ENCODE measurements at regions not wholly inside any gene's neighbourhood (a gene's known extent, or its start where the extent isn't known, plus 50 kb on each side); places are given as distances from the start of the nearest gene placed in this dataset.

DNA sequence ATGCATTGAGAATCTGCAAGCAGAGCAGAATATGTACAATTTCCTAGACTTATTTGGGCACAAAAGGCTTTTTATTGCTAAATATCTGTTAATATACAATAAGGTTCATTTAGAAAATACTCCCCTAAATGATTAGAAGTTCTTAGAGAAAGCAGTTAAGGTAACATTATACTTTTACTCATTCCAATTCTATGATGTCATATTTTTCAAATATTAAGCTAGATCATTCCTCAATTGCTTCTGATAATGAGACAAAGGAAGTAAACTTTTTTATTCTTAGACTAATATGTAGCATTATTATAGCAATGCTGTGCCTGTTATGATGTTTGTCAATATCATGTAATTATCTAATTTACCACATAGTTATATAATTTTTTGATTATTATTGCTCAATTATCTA, 447.0 kb downstream of the SLC16A7 start:
- DNase-seq (ENCODE audit: low spot score): no peak

DNA sequence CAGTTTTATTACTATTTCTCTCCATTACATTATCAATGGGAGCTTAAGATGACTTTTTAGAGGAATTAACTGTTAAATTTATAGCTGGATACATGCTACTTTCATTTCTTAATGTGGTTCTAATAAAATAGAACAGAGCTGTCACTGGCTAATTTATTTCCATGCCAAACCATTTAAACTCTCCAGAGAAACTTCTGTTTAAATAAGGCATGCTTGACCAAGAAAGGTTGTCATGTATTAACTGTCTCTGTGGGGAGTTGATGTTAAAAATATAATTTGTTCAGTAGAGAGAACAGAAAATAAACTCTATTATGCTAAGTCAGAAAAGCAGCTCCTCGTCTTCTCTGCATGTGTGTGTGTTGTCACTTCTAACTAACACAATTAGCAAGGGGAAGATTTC, 447.4 kb downstream of the SLC16A7 start:
- no peak for DNase-seq (ENCODE audit: low spot score)

DNA sequence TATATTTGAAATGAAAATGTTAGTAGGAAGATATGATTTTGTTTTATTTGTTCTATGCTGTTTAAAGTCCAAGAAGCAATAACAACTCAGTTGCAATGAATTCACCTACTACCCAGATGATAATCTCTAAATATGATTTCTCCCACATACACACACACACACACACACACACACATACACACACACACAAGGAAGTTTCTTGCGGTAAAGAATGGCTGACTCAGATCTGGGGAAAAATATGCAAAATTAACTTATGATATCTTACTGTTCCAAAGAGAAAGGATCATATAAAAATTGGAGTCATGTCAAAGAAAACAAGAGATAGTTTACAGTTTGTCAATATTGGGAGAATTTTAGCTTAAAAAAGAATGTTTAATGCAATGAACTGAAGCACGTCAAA, 456.7 kb downstream of the SLC16A7 start:
- DNase-seq (ENCODE audit: low spot score): no peak

DNA sequence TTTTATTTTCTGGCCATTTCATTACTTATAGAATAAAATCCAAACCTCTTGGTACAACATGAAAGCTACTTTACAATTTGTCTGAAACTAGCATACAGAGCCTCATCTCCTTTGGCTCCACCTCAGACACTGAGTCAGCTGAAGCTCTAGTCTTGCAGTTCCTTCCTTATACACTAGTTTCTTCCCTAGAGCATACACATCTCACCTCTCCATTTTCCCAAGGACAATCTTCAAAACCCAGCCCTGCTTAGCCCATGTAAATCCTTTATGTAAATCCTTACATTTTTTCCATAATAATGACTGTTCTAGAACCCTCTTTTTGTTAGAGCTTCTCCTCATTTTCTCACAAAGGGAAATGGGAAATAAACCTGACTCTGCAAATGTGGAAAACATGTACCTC, 463.4 kb downstream of the SLC16A7 start:
- no peak for DNase-seq (ENCODE audit: low spot score)

DNA sequence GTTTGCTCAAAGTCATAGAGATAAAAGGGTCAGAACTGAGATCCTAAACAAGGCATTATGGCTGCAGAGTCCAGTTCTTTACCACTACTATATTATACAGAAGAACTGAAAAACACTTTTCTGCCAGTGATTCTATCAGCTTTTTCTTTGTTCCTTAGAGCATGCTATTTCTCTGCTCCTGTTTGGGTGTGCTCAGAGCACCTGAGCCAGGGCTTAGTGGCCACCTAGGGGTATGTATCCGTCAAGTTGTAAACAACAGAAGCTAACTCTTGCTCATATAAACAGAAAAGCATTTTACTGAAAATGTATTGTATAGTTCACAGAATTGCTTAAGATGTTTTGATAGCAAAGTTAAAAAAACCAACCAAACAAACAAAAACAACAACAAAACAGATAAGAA, 470.8 kb downstream of the SLC16A7 start:
- no peak for DNase-seq (ENCODE audit: low spot score)

DNA sequence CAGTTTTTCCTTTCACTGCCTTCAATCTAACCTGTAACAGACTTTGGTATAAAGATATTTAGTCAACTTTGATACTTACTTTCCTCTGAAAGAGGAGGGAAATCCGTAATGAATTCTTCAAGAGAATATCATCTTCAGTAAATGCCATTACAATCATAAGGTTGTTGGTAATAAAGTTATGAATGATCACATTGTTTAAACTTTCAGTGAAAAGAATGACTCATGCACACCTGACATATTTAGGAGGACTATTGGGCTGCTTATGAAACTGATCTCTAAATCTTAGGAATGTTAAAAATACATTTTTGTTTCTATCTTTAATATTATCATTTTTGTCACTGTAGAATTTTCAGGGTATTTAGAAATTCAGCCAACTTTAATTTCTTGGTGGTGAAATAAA, 474.7 kb downstream of the SLC16A7 start:
- DNase-seq (ENCODE audit: low spot score): no peak

DNA sequence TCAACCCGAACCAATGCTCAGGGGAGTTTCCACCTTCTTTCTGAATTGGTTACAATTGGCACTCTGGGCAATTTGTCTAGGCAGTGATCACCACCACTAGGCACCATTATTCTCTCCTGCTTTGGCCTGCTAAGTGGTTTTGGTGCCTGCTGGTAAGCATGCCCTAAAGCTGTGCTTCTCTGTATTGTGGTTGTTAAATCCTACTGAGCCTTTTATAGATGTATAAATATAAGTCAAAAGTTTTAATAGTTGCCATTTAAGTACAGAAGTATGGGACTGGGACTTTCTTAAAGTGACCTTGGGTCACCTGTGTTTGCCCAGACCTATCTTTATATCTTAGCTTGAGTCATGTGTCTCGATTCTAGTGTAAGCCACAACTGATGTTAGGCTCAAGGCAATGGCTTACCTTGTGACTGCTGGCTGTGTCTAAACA, 475.9 kb downstream of the SLC16A7 start:
- DNase-seq (ENCODE audit: low spot score): no peak

DNA sequence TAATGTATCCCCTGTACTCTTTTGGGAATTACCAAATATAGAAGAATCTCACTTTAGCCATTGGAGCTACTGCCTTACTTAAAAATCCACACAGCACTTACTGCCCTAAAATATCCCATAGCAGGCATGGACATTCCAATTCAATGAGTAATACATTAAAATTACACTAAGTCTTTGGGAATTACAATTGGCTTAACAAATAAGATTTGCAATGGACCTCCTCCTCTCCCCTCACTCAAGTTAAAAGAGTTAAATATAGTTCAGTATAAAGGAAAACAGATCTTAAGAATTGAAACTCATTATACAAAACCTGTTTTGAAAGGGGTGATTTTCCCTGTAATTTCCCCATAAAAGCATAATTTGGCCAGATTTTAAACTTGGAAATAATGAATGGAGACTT, 477.1 kb downstream of the SLC16A7 start:
- no peak for DNase-seq (ENCODE audit: low spot score)

DNA sequence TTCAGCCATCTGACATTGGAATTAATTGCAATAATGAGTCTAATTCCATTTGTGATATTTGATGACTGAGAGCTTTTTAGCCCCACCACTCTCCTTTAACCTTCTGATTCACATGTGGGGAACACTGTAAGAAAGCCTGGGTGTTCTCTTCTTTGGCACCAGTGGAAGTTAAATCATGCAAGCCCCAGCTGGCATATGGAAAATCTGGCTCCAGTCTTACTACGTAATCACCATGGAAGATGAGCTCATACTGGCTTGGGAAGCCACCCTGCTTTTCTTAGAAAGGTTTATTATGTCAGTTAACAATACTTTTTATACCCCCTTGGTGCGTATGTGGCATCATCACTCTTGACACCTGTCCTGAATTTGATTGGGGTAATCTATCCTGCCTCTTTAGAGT, 479.3 kb downstream of the SLC16A7 start:
- no peak for DNase-seq (ENCODE audit: low spot score)

DNA sequence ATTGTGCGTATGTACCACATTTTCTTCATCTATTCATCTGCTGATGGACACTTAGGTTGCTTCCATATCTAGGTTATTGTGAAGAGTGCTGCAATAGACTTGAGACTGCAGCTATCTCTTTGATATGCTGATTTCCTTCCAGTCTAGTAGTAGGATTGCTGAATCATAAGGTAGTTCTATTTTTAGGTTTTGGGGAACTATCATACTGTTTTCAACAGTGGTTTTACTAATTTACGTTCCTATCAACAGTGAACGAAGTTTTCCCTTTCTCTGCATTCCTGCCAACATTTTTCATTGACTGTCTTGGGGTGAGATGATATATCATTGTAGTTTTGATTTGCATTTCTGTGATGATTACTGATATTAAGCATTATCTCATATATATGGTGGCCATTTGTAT, 482.2 kb downstream of the SLC16A7 start:
- DNase-seq (ENCODE audit: low spot score): no peak

DNA sequence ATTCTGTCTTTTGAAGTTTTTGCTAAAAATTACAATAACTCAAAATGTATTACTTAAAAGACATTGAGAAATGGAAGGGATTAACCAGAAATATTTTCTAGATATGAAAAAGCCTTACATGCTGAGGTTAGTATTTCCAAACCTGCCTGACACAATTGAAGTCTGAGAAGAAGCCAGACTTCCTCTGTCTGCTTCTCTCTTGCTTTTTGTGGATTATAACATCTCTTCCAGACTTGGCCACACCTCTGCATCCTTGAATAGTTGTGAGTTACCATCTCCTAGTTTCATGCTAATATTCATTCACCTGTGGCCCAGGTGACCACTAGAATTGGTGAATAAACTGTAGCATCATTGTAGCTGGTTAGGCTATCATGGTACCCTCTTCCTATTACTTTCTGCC, 497.6 kb downstream of the SLC16A7 start:
- no peak for DNase-seq (ENCODE audit: low spot score)

DNA sequence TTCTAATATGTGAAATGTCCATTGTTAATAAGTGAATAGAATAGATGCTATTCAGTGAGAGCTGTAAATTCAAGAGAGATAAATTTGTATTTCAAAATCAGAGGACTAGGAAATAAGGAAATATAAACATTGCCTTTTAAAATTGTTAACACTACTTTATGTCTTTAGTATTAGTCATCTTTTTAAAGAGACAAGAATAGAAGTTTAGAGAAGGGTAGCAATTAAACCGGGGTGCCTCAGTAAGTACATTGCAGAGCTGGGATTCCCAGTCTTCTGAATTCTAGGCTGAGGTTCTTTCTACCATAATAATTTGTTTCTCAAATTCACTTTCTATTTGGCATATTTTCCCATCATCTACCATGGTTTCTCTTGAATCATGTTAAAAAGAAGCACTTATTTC, 498.6 kb downstream of the SLC16A7 start:
- DNase-seq (ENCODE audit: low spot score): no peak

DNA sequence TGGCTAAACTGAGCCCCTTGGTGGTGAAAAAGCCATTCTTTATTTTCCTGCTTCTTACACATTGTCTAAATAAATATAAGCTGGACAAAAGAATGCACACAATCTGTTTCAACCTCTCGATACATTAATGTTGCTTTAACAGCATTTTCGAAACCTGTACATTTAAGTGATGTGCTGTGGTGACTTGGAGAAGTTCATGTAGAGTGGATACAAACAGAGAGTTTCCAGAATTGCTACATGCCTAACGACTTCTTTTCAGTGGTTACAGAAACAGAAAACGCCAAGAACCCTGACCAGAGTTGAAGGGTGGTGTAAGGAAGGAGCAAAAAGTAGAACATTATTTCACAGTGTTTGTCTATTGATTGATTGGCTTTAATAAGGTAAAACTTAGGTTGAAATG, 500.9 kb downstream of the SLC16A7 start:
- no peak for DNase-seq (ENCODE audit: low spot score)

DNA sequence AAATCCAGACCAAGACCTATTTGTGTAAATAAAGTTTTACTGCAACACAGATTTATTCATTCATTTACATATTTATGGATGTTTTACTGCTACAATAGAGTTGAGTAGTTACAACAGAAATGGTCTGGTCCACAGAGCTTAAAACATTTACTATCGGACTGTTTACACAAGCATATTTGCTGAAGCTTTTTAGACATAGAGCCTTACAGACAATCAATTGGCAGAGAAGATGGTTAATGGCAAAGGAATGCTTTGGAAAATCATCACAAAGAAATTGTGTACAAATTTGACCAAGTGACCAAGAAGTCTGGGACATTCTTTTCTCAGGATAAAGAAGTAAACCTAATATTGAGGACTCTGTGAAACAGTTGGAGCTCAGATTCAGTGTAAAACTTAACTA, 504.3 kb downstream of the SLC16A7 start:
- no peak for DNase-seq (ENCODE audit: low spot score)

DNA sequence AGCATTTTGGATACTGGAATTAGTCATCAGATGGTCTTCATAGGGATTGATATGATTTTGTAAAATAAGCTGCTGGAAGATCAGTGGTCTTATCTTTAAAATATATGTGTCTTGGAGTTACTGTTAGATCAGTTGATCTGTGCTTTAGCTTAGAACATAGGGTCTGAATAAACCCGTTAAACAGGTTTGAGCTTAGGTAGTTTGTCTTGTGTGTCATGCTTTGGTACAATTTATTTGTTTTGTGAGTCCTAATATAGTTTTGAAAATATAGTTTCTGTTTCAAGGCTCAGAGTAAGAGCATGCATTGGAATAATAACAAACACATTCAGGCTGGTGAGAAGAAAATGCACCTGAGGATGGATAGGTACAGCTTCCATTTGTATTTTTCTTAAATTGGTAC, 505.0 kb downstream of the SLC16A7 start:
- no peak for DNase-seq (ENCODE audit: low spot score)

DNA sequence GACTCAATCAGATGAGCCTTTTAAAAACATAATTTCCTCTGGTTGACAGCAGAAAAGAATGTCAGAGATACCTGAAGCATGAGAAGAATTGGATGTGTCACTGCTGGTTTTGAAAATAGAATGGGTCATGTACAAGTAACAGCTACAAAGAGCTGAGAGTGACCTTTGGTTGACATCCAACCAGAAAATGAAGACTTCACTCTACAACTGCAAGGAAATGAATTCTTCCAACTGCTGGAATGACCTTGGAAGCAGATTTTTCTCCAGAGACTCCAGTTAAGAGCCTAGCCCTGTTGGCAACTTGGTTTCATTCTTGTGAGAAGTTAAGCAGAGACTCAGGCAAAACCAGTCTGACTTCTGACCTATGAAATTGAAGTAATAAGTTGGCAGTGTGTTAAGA, 505.9 kb downstream of the SLC16A7 start:
- DNase-seq (ENCODE audit: low spot score): no peak

DNA sequence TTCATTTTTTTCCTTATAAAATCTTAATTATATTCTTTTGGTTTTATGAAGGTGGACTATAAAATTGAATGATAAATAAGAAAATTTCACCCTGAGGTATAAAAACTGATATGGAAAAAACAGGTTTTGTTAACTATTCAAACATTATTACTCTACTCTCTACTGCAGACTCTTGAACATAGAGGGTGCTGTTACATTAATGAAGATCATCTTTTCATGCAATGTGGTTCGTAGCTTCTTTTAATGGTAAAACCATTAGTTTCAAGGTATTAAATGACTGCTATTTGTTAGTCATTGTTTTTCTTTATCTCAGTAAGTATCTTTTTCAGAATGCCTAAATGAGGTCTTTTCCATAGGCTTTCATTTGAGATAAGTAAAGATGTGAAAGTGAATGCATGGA, 510.4 kb downstream of the SLC16A7 start:
- no peak for DNase-seq (ENCODE audit: low spot score)

DNA sequence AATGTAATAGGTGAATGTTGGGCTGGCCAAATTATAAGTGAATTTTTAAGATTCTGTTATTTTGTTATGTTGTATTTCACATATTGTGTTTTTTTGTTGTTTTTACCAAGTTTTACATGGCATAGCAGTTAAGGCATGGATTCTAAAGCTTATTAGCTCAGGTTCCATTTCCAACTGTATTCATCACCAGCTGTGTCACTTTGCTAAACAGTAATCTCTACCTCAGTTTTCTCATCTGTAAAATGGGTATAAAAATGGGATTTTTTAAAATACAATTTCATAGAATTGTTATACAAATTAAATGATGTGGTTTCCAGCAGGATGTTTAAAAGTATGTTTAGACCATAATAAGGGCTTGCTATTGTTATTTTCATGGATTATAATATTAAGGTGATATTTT, 512.2 kb downstream of the SLC16A7 start:
- no peak for DNase-seq (ENCODE audit: low spot score)

DNA sequence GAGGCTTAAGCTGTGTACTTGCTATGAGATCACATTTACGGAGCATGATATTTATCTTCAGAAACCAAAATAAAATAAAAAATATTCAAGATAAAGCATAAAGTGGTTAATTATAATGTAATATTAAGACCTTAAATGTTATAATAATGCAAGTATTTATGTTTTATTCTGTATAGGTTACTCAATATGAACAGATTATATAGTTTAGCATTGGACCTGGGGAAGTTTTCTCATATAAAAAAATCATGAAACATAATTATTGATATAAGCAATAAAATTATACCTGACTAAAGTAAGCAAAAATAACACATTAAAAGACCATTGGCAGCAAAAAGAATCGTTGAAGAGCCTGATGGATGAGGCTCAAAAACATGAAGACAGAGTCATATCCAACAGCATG, 516.2 kb downstream of the SLC16A7 start:
- no peak for DNase-seq (ENCODE audit: low spot score)

DNA sequence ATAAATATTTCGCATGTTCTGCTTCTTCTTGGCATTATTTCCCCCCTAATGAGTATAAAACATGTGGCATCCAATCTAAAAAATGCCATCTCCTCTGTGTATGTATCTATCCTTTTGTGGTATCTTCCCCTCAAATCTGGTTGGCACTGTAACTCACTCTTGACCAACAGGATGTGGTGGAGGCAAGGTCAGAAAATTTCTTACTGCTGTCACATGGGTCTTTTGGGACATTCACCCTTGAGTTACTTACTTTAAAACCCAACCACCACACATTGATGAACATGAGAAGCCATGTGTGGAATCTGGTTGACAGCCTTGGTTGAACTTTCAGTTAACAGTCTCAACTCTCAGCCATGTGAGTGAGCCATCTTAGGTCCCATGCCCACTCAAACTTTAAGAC, 516.9 kb downstream of the SLC16A7 start:
- DNase-seq (ENCODE audit: low spot score): no peak

DNA sequence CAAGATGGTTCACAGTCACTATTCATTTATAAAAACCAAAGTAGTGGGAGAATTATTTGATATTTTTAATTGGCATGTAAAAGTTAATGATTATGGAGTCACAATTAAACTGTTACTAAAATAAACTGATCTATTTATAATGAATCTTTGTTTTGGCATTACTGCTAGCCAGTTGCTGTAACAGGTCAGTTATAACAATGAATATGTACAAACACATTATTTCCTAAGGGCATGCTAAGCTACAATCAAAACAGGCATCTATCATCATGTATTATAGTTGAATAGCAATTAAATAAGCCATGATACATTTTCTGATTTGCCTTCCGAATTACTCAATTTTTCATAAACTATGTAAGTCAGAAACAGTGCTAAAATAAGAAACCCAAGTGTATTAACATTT, 518.3 kb downstream of the SLC16A7 start:
- DNase-seq (ENCODE audit: low spot score): no peak

DNA sequence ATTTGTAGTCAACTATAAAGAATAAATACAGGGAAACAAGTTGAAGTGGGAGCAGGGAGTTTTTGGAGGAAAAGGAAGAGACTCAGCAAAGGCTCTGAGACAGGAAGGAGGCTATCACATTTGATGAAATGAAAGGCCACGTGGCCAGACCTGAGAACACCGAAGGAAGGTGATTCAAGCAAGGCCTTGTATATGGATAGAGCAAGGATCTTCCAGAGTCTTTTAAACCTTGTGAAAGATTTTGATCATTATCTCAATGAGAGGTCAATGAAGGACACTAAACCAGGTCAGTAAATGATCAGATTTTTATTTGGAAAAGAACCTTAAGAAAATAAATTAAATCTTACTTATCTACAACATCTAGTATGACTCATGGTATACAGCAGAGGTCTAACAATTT, 523.5 kb downstream of the SLC16A7 start:
- no peak for DNase-seq (ENCODE audit: low spot score)

DNA sequence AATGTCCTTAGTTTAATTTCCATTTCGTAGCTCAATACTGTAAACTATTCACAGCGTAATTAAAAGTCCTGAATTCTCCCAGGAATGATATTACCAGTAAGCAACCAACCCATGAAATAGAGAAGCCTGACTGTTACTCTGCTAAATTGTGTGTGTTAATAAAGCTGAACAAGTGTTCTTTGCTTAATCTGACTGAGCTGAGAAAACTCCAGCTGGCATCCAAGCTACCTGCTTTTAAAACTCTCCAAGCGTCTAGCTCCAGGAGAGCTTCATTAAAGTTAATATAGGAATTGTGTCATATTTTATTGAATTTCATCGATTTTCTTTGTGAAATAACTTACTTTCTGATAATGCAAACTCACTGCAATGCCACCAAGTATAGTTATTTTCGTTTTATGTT, 524.4 kb downstream of the SLC16A7 start:
- no peak for DNase-seq (ENCODE audit: low spot score)

DNA sequence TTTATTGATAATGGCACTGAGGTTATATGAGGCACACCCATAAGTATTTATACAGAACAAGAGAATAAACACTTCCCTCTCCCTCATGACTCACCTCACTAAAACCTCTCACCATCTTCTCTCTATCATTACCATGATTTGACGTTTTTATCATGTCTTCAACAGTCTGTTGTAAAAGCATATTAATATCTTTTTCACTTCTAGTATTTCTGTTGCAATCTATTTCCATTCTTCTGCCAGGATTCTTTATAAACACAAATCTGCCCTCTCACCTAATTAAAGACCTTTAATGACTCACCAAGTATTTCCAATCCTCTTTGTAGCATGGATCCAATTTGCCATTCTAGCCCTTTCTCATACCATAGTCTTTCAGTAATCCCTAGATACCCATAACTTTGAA, 527.7 kb downstream of the SLC16A7 start:
- DNase-seq (ENCODE audit: low spot score): no peak

DNA sequence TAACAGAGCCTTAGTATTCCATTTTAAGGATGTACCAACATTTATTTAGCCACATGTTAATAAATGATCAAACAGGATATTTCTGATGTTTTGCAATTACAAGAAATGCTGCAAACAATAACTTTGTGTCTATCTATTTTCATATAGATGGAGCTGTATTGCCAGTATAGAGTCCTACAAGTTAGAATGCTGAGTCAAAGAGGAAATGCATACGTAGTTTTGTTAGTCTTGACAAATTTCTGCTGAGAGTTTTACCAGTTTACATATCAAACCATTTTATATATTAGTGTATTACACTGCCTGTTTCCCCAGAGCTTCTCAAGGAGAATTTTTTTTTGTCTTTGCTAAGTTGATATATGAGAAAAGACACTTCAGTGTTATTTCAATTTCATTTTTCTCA, 541.7 kb downstream of the SLC16A7 start:
- DNase-seq (ENCODE audit: low spot score): no peak
